Bronchial epithelial cell (primary cell): ENCODE measurements at regions not wholly inside any gene's neighbourhood (a gene's known extent, or its start where the extent isn't known, plus 50 kb on each side); places are given as distances from the start of the nearest gene placed in this dataset.
A peak's percentile ranks its signal among the peaks of the same experiment; 100 is the strongest.

ENCODE experiments used
- DNase-seq: peaks from one replicate; pipeline ENCODE4 v3.0.0-alpha.2; 2010; ENCODE audit warnings: low read depth
- FAIRE-seq: peaks from 2 replicates; lab custom pipeline; 2011; peaks lifted over from hg19 to GRCh38; lab: Jason Lieb, UNC
- H3K27me3 ChIP-seq: 2 replicates; pipeline ENCODE4 v1.5.1; 2011; ENCODE audit warnings: low read length; ENCODE audit not compliant: control insufficient read depth, insufficient read depth
- H3K36me3 ChIP-seq: 2 replicates; pipeline ENCODE4 v1.5.1; 2011; ENCODE audit warnings: low read length; ENCODE audit not compliant: control insufficient read depth, insufficient read depth
- H3K4me3 ChIP-seq: 2 replicates; pipeline ENCODE4 v1.5.1; 2011; ENCODE audit warnings: mild to moderate bottlenecking, low read depth, low read length, control low read depth
- TF ChIP-seq, protein P1 (sequence below): IDR thresholded peaks from 2 replicates; pipeline ENCODE4 v1.5.1; 2011; ENCODE audit warnings: mild to moderate bottlenecking, moderate library complexity, low read length, control low read depth, inconsistent platforms; ENCODE audit not compliant: insufficient read depth, severe bottlenecking

- Histone ChIP-seq H3K36me3 (no peaks in the 10 kb centered on the region), H3K27me3 (no peaks in the 10 kb centered on the region), H3K4me3 (no peak overlapping the region)
- DNase-seq (peak; percentile 84), FAIRE-seq (no peak)
- TF ChIP-seq, protein P1, sequence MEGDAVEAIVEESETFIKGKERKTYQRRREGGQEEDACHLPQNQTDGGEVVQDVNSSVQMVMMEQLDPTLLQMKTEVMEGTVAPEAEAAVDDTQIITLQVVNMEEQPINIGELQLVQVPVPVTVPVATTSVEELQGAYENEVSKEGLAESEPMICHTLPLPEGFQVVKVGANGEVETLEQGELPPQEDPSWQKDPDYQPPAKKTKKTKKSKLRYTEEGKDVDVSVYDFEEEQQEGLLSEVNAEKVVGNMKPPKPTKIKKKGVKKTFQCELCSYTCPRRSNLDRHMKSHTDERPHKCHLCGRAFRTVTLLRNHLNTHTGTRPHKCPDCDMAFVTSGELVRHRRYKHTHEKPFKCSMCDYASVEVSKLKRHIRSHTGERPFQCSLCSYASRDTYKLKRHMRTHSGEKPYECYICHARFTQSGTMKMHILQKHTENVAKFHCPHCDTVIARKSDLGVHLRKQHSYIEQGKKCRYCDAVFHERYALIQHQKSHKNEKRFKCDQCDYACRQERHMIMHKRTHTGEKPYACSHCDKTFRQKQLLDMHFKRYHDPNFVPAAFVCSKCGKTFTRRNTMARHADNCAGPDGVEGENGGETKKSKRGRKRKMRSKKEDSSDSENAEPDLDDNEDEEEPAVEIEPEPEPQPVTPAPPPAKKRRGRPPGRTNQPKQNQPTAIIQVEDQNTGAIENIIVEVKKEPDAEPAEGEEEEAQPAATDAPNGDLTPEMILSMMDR, result no peak
Measured at GRCh38 chr4:83889802-83890201, 353.9 kb downstream of the GPAT3 start.

GRCh38 chr4:83885256-83886182 is 349.6 kb downstream of the GPAT3 start:
- Histone ChIP-seq H3K4me3 (no peak overlapping the region), H3K36me3 (no peaks in the 10 kb centered on the region), H3K27me3 (no peaks in the 10 kb centered on the region)
- no peak for DNase-seq
- TF ChIP-seq, protein P1, result no peak
- FAIRE-seq, result no peak

DNA sequence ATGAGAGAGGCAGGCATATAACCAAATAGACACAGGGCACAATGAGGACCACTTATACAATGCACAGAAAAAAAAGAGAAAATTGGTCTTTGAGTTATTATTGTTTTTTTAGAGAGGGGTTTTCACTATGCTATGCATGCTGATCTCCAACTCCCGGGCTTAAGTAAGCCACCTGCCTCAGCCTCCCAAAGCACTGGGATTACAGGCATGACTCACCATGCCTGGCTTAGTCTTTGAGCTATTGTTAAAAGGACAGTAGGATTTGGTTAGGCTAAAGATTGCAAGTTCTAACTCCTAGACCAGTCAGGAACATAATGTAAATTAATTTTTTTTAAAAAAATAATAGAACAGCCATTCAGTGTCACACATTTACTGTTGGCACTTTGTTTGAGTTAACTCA is 340.1 kb downstream of the GPAT3 start:
- Histone ChIP-seq H3K4me3 (no peak overlapping the region), H3K27me3 (no peaks in the 10 kb centered on the region), H3K36me3 (no peaks in the 10 kb centered on the region)
- DNase-seq (peak; percentile 47), FAIRE-seq (no peak)
- TF ChIP-seq, protein P1, result no peak

DNA sequence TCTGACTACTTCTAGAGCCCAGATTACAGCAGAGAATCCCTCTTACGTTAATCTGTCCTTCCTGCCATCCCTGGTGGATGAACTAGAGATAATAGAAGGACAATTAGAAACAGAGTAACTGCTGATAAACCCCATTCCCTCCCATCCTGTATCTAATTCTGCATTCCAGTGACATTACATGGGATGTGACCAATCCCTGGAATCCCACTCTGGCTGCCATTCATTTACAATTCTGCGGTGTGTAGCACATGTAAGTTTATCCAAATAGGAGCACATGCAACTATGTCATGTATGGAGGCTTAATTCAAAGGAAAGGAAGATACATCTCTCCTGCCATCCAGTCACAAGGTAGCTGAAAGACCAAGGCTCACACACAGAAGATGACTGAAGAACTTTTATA is 339.5 kb downstream of the GPAT3 start:
- FAIRE-seq, result no peak
- Histone ChIP-seq H3K27me3 (no peaks in the 10 kb centered on the region), H3K36me3 (no peaks in the 10 kb centered on the region), H3K4me3 (no peak overlapping the region)
- TF ChIP-seq, protein P1, result no peak
- no peak for DNase-seq

DNA sequence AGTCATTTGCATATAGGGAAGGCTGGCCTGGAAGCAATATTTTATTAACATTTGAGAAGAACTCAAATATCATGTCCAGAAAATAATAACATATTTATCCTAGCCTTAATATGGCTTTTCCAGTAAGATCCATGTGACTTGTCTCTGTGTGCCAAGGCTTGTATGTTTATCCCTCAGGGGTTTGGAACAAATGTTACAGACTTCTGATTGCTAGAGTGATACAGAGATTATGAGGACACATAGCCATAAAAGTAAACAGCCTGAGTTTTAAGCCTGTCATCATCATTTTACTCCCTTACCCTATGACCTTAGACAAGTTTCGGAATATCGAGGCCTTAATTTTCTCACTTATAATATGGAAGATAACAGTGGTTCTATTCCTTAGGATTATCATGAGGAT is 338.1 kb downstream of the GPAT3 start:
- H3K27me3 ChIP-seq, result no peaks in the 10 kb centered on the region
- FAIRE-seq (no peak), DNase-seq (no peak)
- TF ChIP-seq, protein P1, result no peak
- no peaks in the 10 kb centered on the region for H3K36me3 ChIP-seq
- no peak overlapping the region for H3K4me3 ChIP-seq
